Neural cell (in vitro differentiated cells): ENCODE measurements at regions not wholly inside any gene's neighbourhood (a gene's known extent, or its start where the extent isn't known, plus 50 kb on each side); places are given as distances from the start of the nearest gene placed in this dataset.

Source experiments
- CTCF ChIP-seq: fragments of 450-650 bp; IDR thresholded peaks from 2 replicates; pipeline ENCODE4 v1.5.1; 2014; ENCODE audit warnings: antibody characterized with exemption, mild to moderate bottlenecking, moderate library complexity; ENCODE audit not compliant: poor library complexity, severe bottlenecking
- EP300 ChIP-seq: fragments of 450-650 bp; conservative IDR thresholded peaks from 2 replicates; pipeline ENCODE4 v1.6.1; 2014; ENCODE audit warnings: antibody characterized with exemption, mild to moderate bottlenecking, moderate library complexity; ENCODE audit not compliant: poor library complexity, severe bottlenecking
- MXI1 ChIP-seq: fragments of 450-650 bp; conservative IDR thresholded peaks from 2 replicates; pipeline ENCODE4 v1.6.1; 2014; ENCODE audit warnings: antibody characterized with exemption, mild to moderate bottlenecking; ENCODE audit not compliant: poor library complexity, severe bottlenecking
- RAD21 ChIP-seq: fragments of 450-650 bp; conservative IDR thresholded peaks from 2 replicates; pipeline ENCODE4 v1.6.1; 2014; ENCODE audit warnings: antibody characterized with exemption, mild to moderate bottlenecking, moderate library complexity

- TF ChIP-seq CTCF: peak; percentile 21
- no peak for TF ChIP-seq MXI1
- TF ChIP-seq EP300: no peak
- no peak for TF ChIP-seq RAD21
Measured at GRCh38 chr10:94279835-94280709, 82.7 kb downstream of the NOC3L start.
